ENCODE measurements at regions not wholly inside any gene's neighbourhood (a gene's known extent, or its start where the extent isn't known, plus 50 kb on each side); places are given as distances from the start of the nearest gene placed in this dataset.

DNA sequence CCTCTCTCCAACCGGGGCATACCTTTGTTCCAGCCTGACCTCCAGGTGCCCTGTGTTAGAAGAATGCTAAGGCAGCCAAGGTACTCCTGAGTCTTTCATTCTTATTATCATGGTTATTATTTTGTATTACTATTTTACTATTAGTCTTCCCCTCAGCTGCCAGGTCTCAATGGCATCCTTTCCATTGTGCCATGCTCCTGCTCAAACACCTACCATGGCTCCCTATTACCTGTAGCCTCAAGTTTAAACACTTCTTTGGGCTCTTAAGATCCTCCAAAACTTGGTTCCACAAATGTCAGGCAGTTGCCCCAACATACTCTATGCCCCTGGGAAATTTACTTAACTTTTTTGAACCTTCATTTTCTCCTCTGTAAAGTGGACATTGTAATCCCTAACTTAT lies 130.4 kb downstream of the CHST1 start:
- Mint-ChIP-seq H3K4me1 (peaks cover 0 to 6% of the 10 kb centered on the region in 2 experiments; a peak in 2 of 4 replicates), H3K27ac (no peak overlapping the region), H3K9me3 (no peaks in the 10 kb centered on the region; a peak in 1 of 5 replicates), H3K27me3 (ENCODE audit: low read depth) (peaks cover 12% of the 10 kb centered on the region), H3K36me3 (ENCODE audit: insufficient read depth in 1 of 3, low read depth in 3 of 3) (no peaks in the 10 kb centered on the region), H3K4me3 (no peak overlapping the region; a peak in 1 of 5 replicates)
- Histone ChIP-seq H2BK15ac (ENCODE audit: low read depth, low read length) (no peak overlapping the region), H3K4me2 (ENCODE audit: insufficient read depth, insufficient read length, low read length) (no peak overlapping the region), H3K23me2 (ENCODE audit: insufficient read length, low read depth, low read length, poor library complexity, severe bottlenecking) (no peaks in the 10 kb centered on the region), H3K4me1 (ENCODE audit: insufficient read depth, low read length) (no peaks in the 10 kb centered on the region), H3K14ac (ENCODE audit: insufficient read depth, low read length) (no peak overlapping the region), H4K5ac (ENCODE audit: insufficient read length, low read depth, low read length) (no peak overlapping the region), H3K79me1 (ENCODE audit: insufficient read depth, low read depth, low read length, poor library complexity, severe bottlenecking) (no peaks in the 10 kb centered on the region), H3K79me2 (ENCODE audit: insufficient read depth, low read length) (no peaks in the 10 kb centered on the region), H3K18ac (ENCODE audit: insufficient read length, low read depth, low read length) (no peak overlapping the region), H2AFZ (ENCODE audit: low read length) (no peak overlapping the region), H4K8ac (replicated peaks; ENCODE audit: insufficient read length, low read depth, low read length) (no peak overlapping the region), H4K91ac (ENCODE audit: insufficient read length, low read depth, low read length) (no peak overlapping the region), H3K9me3 (ENCODE audit: control insufficient read depth, low read depth, low read length) (no peaks in the 10 kb centered on the region), H3K56ac (ENCODE audit: insufficient read length, low read depth, low read length) (no peak overlapping the region), H3K23ac (ENCODE audit: insufficient read length, low read depth, low read length) (no peak overlapping the region), H3K4ac (ENCODE audit: low read depth, low read length) (no peak overlapping the region), H3K27me3 (ENCODE audit: insufficient read depth, low read length) (no peaks in the 10 kb centered on the region), H4K20me1 (ENCODE audit: control insufficient read depth, insufficient read depth, insufficient read length) (no peaks in the 10 kb centered on the region), H3K9ac (ENCODE audit: extremely low read depth, insufficient read length, low read length) (no peak overlapping the region), H3K27ac (ENCODE audit: insufficient read length, low read depth, low read length) (no peak overlapping the region), H2BK5ac (ENCODE audit: insufficient read length, low read length) (no peak overlapping the region), H2BK20ac (ENCODE audit: low read depth, low read length, poor library complexity, severe bottlenecking) (no peak overlapping the region), H2BK120ac (ENCODE audit: low read depth, low read length, poor library complexity, severe bottlenecking) (no peak overlapping the region), H3T11ph (ENCODE audit: low read length) (no peak overlapping the region), H2AK5ac (ENCODE audit: insufficient read length, low read length) (no peak overlapping the region), H2BK12ac (ENCODE audit: insufficient read length, low read depth, low read length) (no peak overlapping the region)
- TF ChIP-seq, protein P1, sequence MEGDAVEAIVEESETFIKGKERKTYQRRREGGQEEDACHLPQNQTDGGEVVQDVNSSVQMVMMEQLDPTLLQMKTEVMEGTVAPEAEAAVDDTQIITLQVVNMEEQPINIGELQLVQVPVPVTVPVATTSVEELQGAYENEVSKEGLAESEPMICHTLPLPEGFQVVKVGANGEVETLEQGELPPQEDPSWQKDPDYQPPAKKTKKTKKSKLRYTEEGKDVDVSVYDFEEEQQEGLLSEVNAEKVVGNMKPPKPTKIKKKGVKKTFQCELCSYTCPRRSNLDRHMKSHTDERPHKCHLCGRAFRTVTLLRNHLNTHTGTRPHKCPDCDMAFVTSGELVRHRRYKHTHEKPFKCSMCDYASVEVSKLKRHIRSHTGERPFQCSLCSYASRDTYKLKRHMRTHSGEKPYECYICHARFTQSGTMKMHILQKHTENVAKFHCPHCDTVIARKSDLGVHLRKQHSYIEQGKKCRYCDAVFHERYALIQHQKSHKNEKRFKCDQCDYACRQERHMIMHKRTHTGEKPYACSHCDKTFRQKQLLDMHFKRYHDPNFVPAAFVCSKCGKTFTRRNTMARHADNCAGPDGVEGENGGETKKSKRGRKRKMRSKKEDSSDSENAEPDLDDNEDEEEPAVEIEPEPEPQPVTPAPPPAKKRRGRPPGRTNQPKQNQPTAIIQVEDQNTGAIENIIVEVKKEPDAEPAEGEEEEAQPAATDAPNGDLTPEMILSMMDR (conservative IDR thresholded peaks at IDR 0.05): no peak
- no peak for DNase-seq
- WGBS (ENCODE audit: extremely low coverage, insufficient read length, low lambda C conversion rate): no CpG with 5 or more reads among the region's 1 CpG

Measured in H9 (cell line).